ENCODE measurements at regions not wholly inside any gene's neighbourhood (a gene's known extent, or its start where the extent isn't known, plus 50 kb on each side); places are given as distances from the start of the nearest gene placed in this dataset.

GRCh38 chr4:23952258-23952657 lies 62.4 kb upstream of the PPARGC1A start:
- no peak overlapping the region for H2AFZ ChIP-seq (ENCODE audit: low read length)
- H3K4me2 ChIP-seq (ENCODE audit: low read depth, low read length, poor library complexity, severe bottlenecking) = no peak overlapping the region
- no peaks in the 10 kb centered on the region for H3K9me2 ChIP-seq (replicated peaks; ENCODE audit: low read depth, low read length)

GRCh38 chr4:23947826-23948225 lies 58.0 kb upstream of the PPARGC1A start:
- Histone ChIP-seq H3F3A (ENCODE audit: low read depth) (no peaks in the 10 kb centered on the region), H3K79me2 (ENCODE audit: insufficient read depth, low read length) (no peaks in the 10 kb centered on the region), H3K36me3 (ENCODE audit: insufficient read depth, low read length) (no peaks in the 10 kb centered on the region), H4K20me1 (ENCODE audit: insufficient read depth, low read length, poor library complexity, severe bottlenecking) (no peaks in the 10 kb centered on the region), H2AFZ (ENCODE audit: low read length) (no peak overlapping the region), H3K4me2 (ENCODE audit: low read depth, low read length, poor library complexity, severe bottlenecking) (no peak overlapping the region), H3K4me3 (ENCODE audit: low read length, poor library complexity, severe bottlenecking) (no peak overlapping the region), H3K27me3 (ENCODE audit: insufficient read depth, low read length, poor library complexity, severe bottlenecking) (no peaks in the 10 kb centered on the region), H3K9me2 (replicated peaks; ENCODE audit: low read depth, low read length) (no peaks in the 10 kb centered on the region), H3K9me3 (ENCODE audit: insufficient read depth, low read depth, low read length) (no peaks in the 10 kb centered on the region), H3K9ac (ENCODE audit: low read depth, low read length, poor library complexity, severe bottlenecking) (no peak overlapping the region), H3K4me1 (ENCODE audit: insufficient read depth, low read length, poor library complexity, severe bottlenecking) (no peaks in the 10 kb centered on the region)
- TF ChIP-seq EZH2phosphoT487 (IDR thresholded peaks at IDR 0.05; ENCODE audit: borderline replicate concordance) = no peak
- no peak for TF ChIP-seq CTCF (conservative IDR thresholded peaks at IDR 0.05; ENCODE audit: low read length)

More at GRCh38 chr4:23952258-23952657, 62.4 kb upstream of the PPARGC1A start:
- Histone ChIP-seq H3K9me3 (ENCODE audit: insufficient read depth, low read depth, low read length) (no peaks in the 10 kb centered on the region), H3K36me3 (ENCODE audit: insufficient read depth, low read length) (no peaks in the 10 kb centered on the region), H3K9ac (ENCODE audit: low read depth, low read length, poor library complexity, severe bottlenecking) (no peak overlapping the region), H3F3A (ENCODE audit: low read depth) (no peaks in the 10 kb centered on the region), H3K4me3 (ENCODE audit: low read length, poor library complexity, severe bottlenecking) (no peak overlapping the region), H4K20me1 (ENCODE audit: insufficient read depth, low read length, poor library complexity, severe bottlenecking) (no peaks in the 10 kb centered on the region), H3K79me2 (ENCODE audit: insufficient read depth, low read length) (no peaks in the 10 kb centered on the region), H3K27me3 (ENCODE audit: insufficient read depth, low read length, poor library complexity, severe bottlenecking) (no peaks in the 10 kb centered on the region), H3K4me1 (ENCODE audit: insufficient read depth, low read length, poor library complexity, severe bottlenecking) (no peaks in the 10 kb centered on the region)
- TF ChIP-seq CTCF (conservative IDR thresholded peaks at IDR 0.05; ENCODE audit: low read length) = no peak
- no peak for TF ChIP-seq EZH2phosphoT487 (IDR thresholded peaks at IDR 0.05; ENCODE audit: borderline replicate concordance)

- Histone ChIP-seq H3F3A (ENCODE audit: low read depth) (no peaks in the 10 kb centered on the region), H2AFZ (ENCODE audit: low read length) (no peak overlapping the region), H3K27me3 (ENCODE audit: insufficient read depth, low read length, poor library complexity, severe bottlenecking) (no peaks in the 10 kb centered on the region), H3K9me2 (replicated peaks; ENCODE audit: low read depth, low read length) (no peaks in the 10 kb centered on the region), H3K4me1 (ENCODE audit: insufficient read depth, low read length, poor library complexity, severe bottlenecking) (no peaks in the 10 kb centered on the region), H3K9ac (ENCODE audit: low read depth, low read length, poor library complexity, severe bottlenecking) (no peak overlapping the region), H3K9me3 (ENCODE audit: insufficient read depth, low read depth, low read length) (no peaks in the 10 kb centered on the region), H3K79me2 (ENCODE audit: insufficient read depth, low read length) (no peaks in the 10 kb centered on the region), H3K4me2 (ENCODE audit: low read depth, low read length, poor library complexity, severe bottlenecking) (no peak overlapping the region), H4K20me1 (ENCODE audit: insufficient read depth, low read length, poor library complexity, severe bottlenecking) (no peaks in the 10 kb centered on the region), H3K4me3 (ENCODE audit: low read length, poor library complexity, severe bottlenecking) (no peak overlapping the region), H3K36me3 (ENCODE audit: insufficient read depth, low read length) (no peaks in the 10 kb centered on the region)
- TF ChIP-seq CTCF (conservative IDR thresholded peaks at IDR 0.05; ENCODE audit: low read length) = no peak
- TF ChIP-seq EZH2phosphoT487 (IDR thresholded peaks at IDR 0.05; ENCODE audit: borderline replicate concordance) = no peak
Measured at GRCh38 chr4:23946299-23946698, 56.5 kb upstream of the PPARGC1A start.
